ENCODE measurements at regions not wholly inside any gene's neighbourhood (a gene's known extent, or its start where the extent isn't known, plus 50 kb on each side); places are given as distances from the start of the nearest gene placed in this dataset.

GRCh38 chr5:2621631-2622030 lies 129.8 kb downstream of the IRX2 start:
- Histone ChIP-seq H3K4me1 (peaks cover 4% of the 10 kb centered on the region), H3K9me3 (no peaks in the 10 kb centered on the region), H3K27ac (no peak overlapping the region), H3K36me3 (no peaks in the 10 kb centered on the region), H3K27me3 (peaks cover 7% of the 10 kb centered on the region), H3K4me3 (no peak overlapping the region)
- DNase-seq (ENCODE audit: low spot score in 2 of 2), result peak in 1 of 2 donors; percentile 58
- WGBS, result 83% methylated on average over 8 of the region's 8 CpGs
- TF ChIP-seq EP300 (IDR thresholded peaks at IDR 0.05) (no peak), POLR2A (IDR thresholded peaks at IDR 0.05) (no peak), POLR2AphosphoS5 (IDR thresholded peaks at IDR 0.05) (no peak), CTCF (IDR thresholded peaks at IDR 0.05) (no peak)

- peak in 1 of 2 donors; percentile 49 for DNase-seq (ENCODE audit: low spot score in 2 of 2)
- WGBS, result 81% methylated on average over 6 of the region's 6 CpGs
- peaks cover 4% of the 10 kb centered on the region for H3K4me1 ChIP-seq
- TF ChIP-seq POLR2AphosphoS5 (IDR thresholded peaks at IDR 0.05) (no peak), CTCF (IDR thresholded peaks at IDR 0.05) (no peak), POLR2A (IDR thresholded peaks at IDR 0.05) (no peak), EP300 (IDR thresholded peaks at IDR 0.05) (no peak)
- H3K27me3 ChIP-seq, result peaks cover 7% of the 10 kb centered on the region
- H3K27ac ChIP-seq, result no peak overlapping the region
- no peaks in the 10 kb centered on the region for H3K9me3 ChIP-seq
- H3K36me3 ChIP-seq, result no peaks in the 10 kb centered on the region
- no peak overlapping the region for H3K4me3 ChIP-seq
These were observed 132.3 kb downstream of the IRX2 start for GRCh38 chr5:2619216-2619615.

- TF ChIP-seq POLR2AphosphoS5 (IDR thresholded peaks at IDR 0.05), result no peak
- no peak for TF ChIP-seq CTCF (IDR thresholded peaks at IDR 0.05)
- TF ChIP-seq EP300 (IDR thresholded peaks at IDR 0.05), result no peak
- no peak for TF ChIP-seq POLR2A (IDR thresholded peaks at IDR 0.05)
- Histone ChIP-seq H3K27me3 (peaks cover 7% of the 10 kb centered on the region), H3K36me3 (no peaks in the 10 kb centered on the region), H3K27ac (no peak overlapping the region), H3K9me3 (no peaks in the 10 kb centered on the region), H3K4me3 (no peak overlapping the region), H3K4me1 (peaks cover 4% of the 10 kb centered on the region)
- no peak for DNase-seq (ENCODE audit: low spot score in 2 of 2)
- 67% methylated on average over 5 of the region's 5 CpGs for WGBS
These were observed 134.0 kb downstream of the IRX2 start for GRCh38 chr5:2617461-2617860.

GRCh38 chr5:2615917-2616316 lies 135.6 kb downstream of the IRX2 start:
- no peak for DNase-seq (ENCODE audit: low spot score in 2 of 2)
- WGBS, result 86% methylated on average over 4 of the region's 4 CpGs
- Histone ChIP-seq H3K9me3 (no peaks in the 10 kb centered on the region), H3K27ac (no peak overlapping the region), H3K4me3 (no peak overlapping the region), H3K4me1 (peaks cover 4% of the 10 kb centered on the region), H3K36me3 (no peaks in the 10 kb centered on the region), H3K27me3 (peaks cover 7% of the 10 kb centered on the region)
- TF ChIP-seq POLR2AphosphoS5 (IDR thresholded peaks at IDR 0.05), result no peak
- no peak for TF ChIP-seq EP300 (IDR thresholded peaks at IDR 0.05)
- TF ChIP-seq CTCF (IDR thresholded peaks at IDR 0.05), result no peak

- no peak for DNase-seq (ENCODE audit: low spot score in 2 of 2)
- no peak for TF ChIP-seq EP300 (IDR thresholded peaks at IDR 0.05)
- TF ChIP-seq POLR2A (IDR thresholded peaks at IDR 0.05), result no peak
- no peak for TF ChIP-seq POLR2AphosphoS5 (IDR thresholded peaks at IDR 0.05)
- no peak for TF ChIP-seq CTCF (IDR thresholded peaks at IDR 0.05)
- Histone ChIP-seq H3K4me3 (no peak overlapping the region), H3K4me1 (peaks cover 4% of the 10 kb centered on the region), H3K27me3 (peaks cover 7% of the 10 kb centered on the region), H3K9me3 (no peaks in the 10 kb centered on the region), H3K36me3 (no peaks in the 10 kb centered on the region), H3K27ac (no peak overlapping the region)
- 87% methylated on average over 11 of the region's 11 CpGs for WGBS
These were observed 136.9 kb downstream of the IRX2 start for GRCh38 chr5:2614571-2614970.

Measured in suprapubic skin (tissue), 4 donors.